ENCODE measurements at regions not wholly inside any gene's neighbourhood (a gene's known extent, or its start where the extent isn't known, plus 50 kb on each side); places are given as distances from the start of the nearest gene placed in this dataset.

DNA sequence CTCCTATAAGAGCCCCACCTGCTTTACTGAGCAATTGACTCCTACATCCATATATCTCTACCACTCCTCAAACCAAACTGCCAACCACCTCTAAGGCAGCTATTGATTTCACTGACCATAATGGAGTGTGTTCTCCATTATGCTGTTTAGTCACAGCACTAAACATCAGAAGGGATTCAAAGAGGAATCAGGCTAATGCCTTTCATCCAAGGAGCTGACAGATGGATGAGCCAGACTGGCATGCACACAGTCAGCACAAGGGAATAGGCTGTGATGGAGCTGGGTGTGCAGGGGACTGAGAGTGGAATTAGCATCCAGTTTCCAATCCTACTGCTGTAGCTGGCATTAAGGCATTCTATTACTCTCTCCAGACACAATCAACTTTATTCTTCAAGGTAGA is 88.7 kb upstream of the CCL2 start:
- no peak overlapping the region for H4K91ac ChIP-seq (ENCODE audit: insufficient read depth, low read depth, low read length)
- H3K9me1 ChIP-seq (ENCODE audit: insufficient read depth, low read length), result 0 out of 2 replicates have a peak, but pooled peaks cover 6% of the 10 kb centered on the region
- intact Hi-C loops (cut with micrococcal nuclease) (loop anchor here (10.0 kb wide), 1 partner anchor 82 kb away; no protein-coding TSS in a partner anchor), in situ Hi-C loops (cut with MboI; ENCODE audit: low sequenced_read_pairs) (no loop called here), dilution Hi-C loops (cut with HindIII; ENCODE audit: low sequenced_read_pairs, unreplicated experiment) (no loop called here)
- peaks cover 2% of the 10 kb centered on the region for H3K4me1 ChIP-seq (ENCODE audit: control insufficient read depth, insufficient read depth, low read length)
- no peak overlapping the region for H3K4me3 ChIP-seq (ENCODE audit: insufficient read depth, low read depth, low read length)
- no peak overlapping the region for H2AK5ac ChIP-seq (ENCODE audit: low read depth, low read length)
- TF ChIP-seq CHD1 (IDR thresholded peaks at IDR 0.05; ENCODE audit: low read depth, low read length) (no peak), MAFK (IDR thresholded peaks at IDR 0.05; ENCODE audit: low read depth, low read length) (no peak)
- TF ChIP-seq, protein P1, sequence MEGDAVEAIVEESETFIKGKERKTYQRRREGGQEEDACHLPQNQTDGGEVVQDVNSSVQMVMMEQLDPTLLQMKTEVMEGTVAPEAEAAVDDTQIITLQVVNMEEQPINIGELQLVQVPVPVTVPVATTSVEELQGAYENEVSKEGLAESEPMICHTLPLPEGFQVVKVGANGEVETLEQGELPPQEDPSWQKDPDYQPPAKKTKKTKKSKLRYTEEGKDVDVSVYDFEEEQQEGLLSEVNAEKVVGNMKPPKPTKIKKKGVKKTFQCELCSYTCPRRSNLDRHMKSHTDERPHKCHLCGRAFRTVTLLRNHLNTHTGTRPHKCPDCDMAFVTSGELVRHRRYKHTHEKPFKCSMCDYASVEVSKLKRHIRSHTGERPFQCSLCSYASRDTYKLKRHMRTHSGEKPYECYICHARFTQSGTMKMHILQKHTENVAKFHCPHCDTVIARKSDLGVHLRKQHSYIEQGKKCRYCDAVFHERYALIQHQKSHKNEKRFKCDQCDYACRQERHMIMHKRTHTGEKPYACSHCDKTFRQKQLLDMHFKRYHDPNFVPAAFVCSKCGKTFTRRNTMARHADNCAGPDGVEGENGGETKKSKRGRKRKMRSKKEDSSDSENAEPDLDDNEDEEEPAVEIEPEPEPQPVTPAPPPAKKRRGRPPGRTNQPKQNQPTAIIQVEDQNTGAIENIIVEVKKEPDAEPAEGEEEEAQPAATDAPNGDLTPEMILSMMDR (conservative IDR thresholded peaks at IDR 0.05; ENCODE audit: low read depth, low read length), result no peak
- ATAC-seq (ENCODE audit: low read depth), result no peak
- H4K5ac ChIP-seq (ENCODE audit: low read depth, low read length), result no peak overlapping the region
- H3K79me1 ChIP-seq (ENCODE audit: low read depth in 1 of 2, low read length in 2 of 2), result no peaks in the 10 kb centered on the region
- H2BK120ac ChIP-seq (ENCODE audit: low read depth, low read length), result no peak overlapping the region
- no peak overlapping the region for H2AFZ ChIP-seq (replicated peaks; ENCODE audit: low read length, poor library complexity)
- DNase-seq, result no peak
- no peak overlapping the region for H3K9ac ChIP-seq (ENCODE audit: low read depth, low read length)
- H3K4ac ChIP-seq (ENCODE audit: low read depth, low read length), result no peak overlapping the region
- no peaks in the 10 kb centered on the region for H4K20me1 ChIP-seq (ENCODE audit: insufficient read depth, low read length)
- no peak overlapping the region for H3K27ac ChIP-seq (ENCODE audit: insufficient read depth, low read length)
- no peak overlapping the region for H4K8ac ChIP-seq (ENCODE audit: low read depth in 2 of 2, low read length in 2 of 2)
- H2BK5ac ChIP-seq (ENCODE audit: low read depth, low read length, poor library complexity, severe bottlenecking), result no peak overlapping the region
- H3K36me3 ChIP-seq (ENCODE audit: control insufficient read depth, insufficient read depth, low read length), result no peaks in the 10 kb centered on the region
- no peak overlapping the region for H3K14ac ChIP-seq (replicated peaks; ENCODE audit: low read depth, low read length)
- no peak overlapping the region for H3K4me2 ChIP-seq (ENCODE audit: low read depth, low read length)
- POLR2A ChIA-PET (ENCODE audit: unreplicated experiment), result no interaction called here
- peaks cover 9% of the 10 kb centered on the region for H3K27me3 ChIP-seq (ENCODE audit: control insufficient read depth, insufficient read depth, low read length)
- no peak overlapping the region for H2AK9ac ChIP-seq (replicated peaks; ENCODE audit: low read depth, low read length, poor library complexity)
- no peak overlapping the region for H2BK20ac ChIP-seq (ENCODE audit: low read depth, low read length)
- H3K23ac ChIP-seq (ENCODE audit: low read depth, low read length), result no peak overlapping the region
- no peak overlapping the region for H3K18ac ChIP-seq (ENCODE audit: low read depth, low read length)
- CTCF ChIA-PET, result interaction anchor here (1.2 to 1.4 kb wide), 2 partner anchors 11 to 387 kb away, joined by 3 to 4 read pairs; no protein-coding TSS in a partner anchor
- no peak overlapping the region for H2BK15ac ChIP-seq (ENCODE audit: low read depth, low read length)
- H3K9me3 ChIP-seq (ENCODE audit: control insufficient read depth, insufficient read depth, low read length), result no peaks in the 10 kb centered on the region
- H3K56ac ChIP-seq (ENCODE audit: extremely low read depth, insufficient read depth, low read length), result no peak overlapping the region
- no TSS peak for BruUV-seq (replicated peaks)

All from IMR-90 (cell line).